Right lobe of liver (tissue), 4 donors: ENCODE measurements at regions not wholly inside any gene's neighbourhood (a gene's known extent, or its start where the extent isn't known, plus 50 kb on each side); places are given as distances from the start of the nearest gene placed in this dataset.

Experiments
- CTCF ChIP-seq, 4 donors: fragments of 200-600 bp in 3 of 4; fragments of 450-650 bp in 1 of 4; IDR thresholded peaks; one replicate each; pipeline versions ENCODE4 v1.5.1 to v1.8.0; 2016 to 2022; ENCODE audit warnings: antibody characterized with exemption in 4 of 4, mild to moderate bottlenecking in 2 of 4
- POLR2A ChIP-seq: fragments of 450-650 bp; IDR thresholded peaks from one replicate; pipeline ENCODE4 v1.6.1; 2017; ENCODE audit warnings: antibody characterized with exemption, mild to moderate bottlenecking
- donor health status: DM: no; HTN: no; CAD: no.
- donor health status: DM: no; HTN: no; CAD: no.
- donor health status: DM: no; HTN: yes; CAD: no.

DNA sequence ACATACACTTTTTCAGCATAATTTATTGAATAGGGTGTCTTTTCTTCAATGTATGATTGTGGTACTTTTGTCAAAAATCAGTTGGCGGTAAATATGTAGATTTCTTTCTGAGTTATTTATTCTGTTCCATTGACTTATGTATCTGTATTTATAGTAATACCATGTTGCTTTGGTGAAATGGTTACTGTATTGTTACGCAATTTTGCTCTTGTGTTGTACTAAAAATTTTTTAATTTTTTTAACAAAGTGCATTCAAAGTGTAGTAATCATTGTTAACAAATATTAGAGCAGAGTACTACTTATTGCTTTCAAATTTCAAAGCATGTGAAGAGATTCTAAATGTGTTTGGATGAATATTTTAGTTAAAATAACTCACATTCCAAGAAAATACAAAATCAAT, 915.4 kb downstream of the PCDH19 start:
- TF ChIP-seq POLR2A, result no peak
- TF ChIP-seq CTCF (IDR thresholded peaks at IDR 0.05), result no peak
